GM18858 (cell line): ENCODE measurements at regions not wholly inside any gene's neighbourhood (a gene's known extent, or its start where the extent isn't known, plus 50 kb on each side); places are given as distances from the start of the nearest gene placed in this dataset.
"Not testable (repeated sequence)": the region's sequence is repeated elsewhere in the genome, so short reads cannot be mapped to it uniquely, and the experiment has no call there.

Experiments
- ATAC-seq: cut with Tn5 transposase; IDR thresholded peaks from one replicate; pipeline ENCODE4 v1.9.1; 2021; ENCODE audit not compliant: unreplicated experiment

- no peak for ATAC-seq
These were observed 139.7 kb downstream of the B3GNT2 start for GRCh38 chr2:62335612-62336011.

- ATAC-seq: no peak
These were observed 138.6 kb downstream of the B3GNT2 start for GRCh38 chr2:62334440-62335058.

GRCh38 chr2:62334009-62334408 lies 138.1 kb downstream of the B3GNT2 start:
- ATAC-seq: no peak

- no peak for ATAC-seq
These were observed 135.0 kb downstream of the B3GNT2 start for GRCh38 chr2:62330959-62331358.

GRCh38 chr2:62329797-62330196 lies 133.9 kb downstream of the B3GNT2 start:
- no peak for ATAC-seq

GRCh38 chr2:62326735-62327134 lies 130.8 kb downstream of the B3GNT2 start:
- no peak for ATAC-seq

GRCh38 chr2:62325398-62325797 lies 129.5 kb downstream of the B3GNT2 start:
- ATAC-seq: no peak

GRCh38 chr2:62321380-62322289 lies 125.7 kb downstream of the B3GNT2 start:
- no peak for ATAC-seq

GRCh38 chr2:62320657-62321357 lies 124.9 kb downstream of the B3GNT2 start:
- ATAC-seq: no peak

GRCh38 chr2:62320137-62320536 lies 124.2 kb downstream of the B3GNT2 start:
- ATAC-seq: not testable (repeated sequence)

GRCh38 chr2:62319070-62319469 lies 123.2 kb downstream of the B3GNT2 start:
- ATAC-seq: no peak

GRCh38 chr2:62315476-62315875 lies 119.6 kb downstream of the B3GNT2 start:
- ATAC-seq: no peak

GRCh38 chr2:62314291-62314690 lies 118.4 kb downstream of the B3GNT2 start:
- no peak for ATAC-seq

GRCh38 chr2:62313449-62314227 lies 117.7 kb downstream of the B3GNT2 start:
- peak; percentile 61 for ATAC-seq

- ATAC-seq: peak; percentile 49
These were observed 113.7 kb downstream of the B3GNT2 start for GRCh38 chr2:62309465-62310091.

GRCh38 chr2:62309081-62309464 lies 113.2 kb downstream of the B3GNT2 start:
- no peak for ATAC-seq

- ATAC-seq: no peak
These were observed 111.8 kb downstream of the B3GNT2 start for GRCh38 chr2:62307469-62308389.

- ATAC-seq: peak; percentile 36
These were observed 111.0 kb downstream of the B3GNT2 start for GRCh38 chr2:62306751-62307468.
